HK-2 (cell line): ENCODE measurements at regions not wholly inside any gene's neighbourhood (a gene's known extent, or its start where the extent isn't known, plus 50 kb on each side); places are given as distances from the start of the nearest gene placed in this dataset.

Experiments
- DNase-seq: peaks from one replicate; pipeline ENCODE4 v3.0.0-alpha.2; 2018; ENCODE audit not compliant: unreplicated experiment

- no peak for DNase-seq
These were observed 331.1 kb downstream of the FSIP2 start for GRCh38 chr2:186069676-186070075.

- no peak for DNase-seq
These were observed 346.6 kb downstream of the FSIP2 start for GRCh38 chr2:186085226-186085625.

GRCh38 chr2:186093174-186093573 is 354.6 kb downstream of the FSIP2 start:
- no peak for DNase-seq

- no peak for DNase-seq
These were observed 360.2 kb downstream of the FSIP2 start for GRCh38 chr2:186098821-186099220.

GRCh38 chr2:186099826-186100225 is 361.2 kb downstream of the FSIP2 start:
- DNase-seq, result no peak

GRCh38 chr2:186100636-186101035 is 362.0 kb downstream of the FSIP2 start:
- DNase-seq, result no peak

- no peak for DNase-seq
These were observed 363.0 kb downstream of the FSIP2 start for GRCh38 chr2:186101616-186102015.

GRCh38 chr2:186103276-186103675 is 364.7 kb downstream of the FSIP2 start:
- no peak for DNase-seq

- no peak for DNase-seq
These were observed 366.6 kb downstream of the FSIP2 start for GRCh38 chr2:186105016-186105724.

GRCh38 chr2:186108470-186108869 is 369.9 kb downstream of the FSIP2 start:
- DNase-seq, result no peak

GRCh38 chr2:186113284-186113683 is 372.8 kb upstream of the ZC3H15 start:
- DNase-seq, result no peak

- DNase-seq, result no peak
These were observed 360.9 kb upstream of the ZC3H15 start for GRCh38 chr2:186125156-186125555.

- no peak for DNase-seq
These were observed 360.4 kb upstream of the ZC3H15 start for GRCh38 chr2:186125625-186126024.

GRCh38 chr2:186126181-186126580 is 359.9 kb upstream of the ZC3H15 start:
- DNase-seq, result no peak

- DNase-seq, result no peak
These were observed 356.1 kb upstream of the ZC3H15 start for GRCh38 chr2:186129767-186130581.

- no peak for DNase-seq
These were observed 355.1 kb upstream of the ZC3H15 start for GRCh38 chr2:186130748-186131641.

GRCh38 chr2:186135686-186136085 is 350.4 kb upstream of the ZC3H15 start:
- DNase-seq, result no peak

GRCh38 chr2:186136860-186137259 is 349.2 kb upstream of the ZC3H15 start:
- DNase-seq, result no peak

- no peak for DNase-seq
These were observed 347.2 kb upstream of the ZC3H15 start for GRCh38 chr2:186138845-186139244.

GRCh38 chr2:186159101-186159500 is 327.0 kb upstream of the ZC3H15 start:
- DNase-seq, result no peak

GRCh38 chr2:186164325-186164724 is 321.7 kb upstream of the ZC3H15 start:
- no peak for DNase-seq

GRCh38 chr2:186170693-186171092 is 315.4 kb upstream of the ZC3H15 start:
- DNase-seq, result no peak
